GM12891 (cell line): ENCODE measurements at regions not wholly inside any gene's neighbourhood (a gene's known extent, or its start where the extent isn't known, plus 50 kb on each side); places are given as distances from the start of the nearest gene placed in this dataset.

Experiments
- DNase-seq: peaks from one replicate; pipeline ENCODE4 v3.0.0; 2011; ENCODE audit warnings: low spot score; ENCODE audit not compliant: insufficient read length
- FAIRE-seq: peaks from 2 replicates; lab custom pipeline; 2011; peaks lifted over from hg19 to GRCh38; lab: Jason Lieb, UNC
- PAX5 ChIP-seq: IDR thresholded peaks from 2 replicates; pipeline ENCODE4 v1.6.1; 2011; ENCODE audit warnings: low read length, moderate library complexity, mild to moderate bottlenecking; ENCODE audit not compliant: insufficient read depth, severe bottlenecking
- POLR2A ChIP-seq: IDR thresholded peaks from 2 replicates; pipeline ENCODE4 v1.6.1; 2011; ENCODE audit warnings: low read depth, low read length, control low read depth
- POLR2AphosphoS5 ChIP-seq: IDR thresholded peaks from 2 replicates; pipeline ENCODE4 v1.6.1; 2011; ENCODE audit warnings: low read depth, low read length, control low read depth
- POU2F2 ChIP-seq: IDR thresholded peaks from 2 replicates; pipeline ENCODE4 v1.6.1; 2011; ENCODE audit warnings: low read depth, mild to moderate bottlenecking, control low read depth, low read length, moderate library complexity
- SPI1 ChIP-seq: IDR thresholded peaks from 2 replicates; pipeline ENCODE4 v1.6.1; 2011; ENCODE audit warnings: low read depth, low read length, control low read depth
- TAF1 ChIP-seq: IDR thresholded peaks from 2 replicates; pipeline ENCODE4 v1.6.1; 2011; ENCODE audit warnings: low read depth, low read length, control low read depth

- TF ChIP-seq POLR2A (no peak), TAF1 (no peak), POU2F2 (no peak)
- no peak for DNase-seq
- no peak for FAIRE-seq
Measured at GRCh38 chr15:96412906-96413231, 82.4 kb downstream of the NR2F2 start.

DNA sequence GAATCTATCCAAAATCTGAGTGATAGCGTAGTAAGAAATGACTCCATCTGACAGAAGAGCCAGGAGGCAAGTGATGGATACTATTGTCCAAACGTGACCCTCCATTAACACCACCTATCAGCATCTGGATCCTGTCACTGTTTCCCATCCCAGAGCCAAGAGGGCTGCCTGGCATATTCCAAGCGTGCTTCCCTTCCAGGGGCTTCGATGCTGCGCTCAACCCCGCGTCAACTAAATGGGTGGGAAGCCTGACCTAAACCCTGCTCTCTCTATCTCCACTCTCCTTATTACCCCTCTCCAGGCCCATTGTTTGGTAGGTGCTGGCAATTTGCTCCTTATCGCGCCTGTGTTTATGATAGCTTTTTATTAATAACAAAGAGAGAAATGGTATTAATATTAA lies 83.2 kb downstream of the NR2F2 start:
- DNase-seq (no peak), FAIRE-seq (no peak)
- TF ChIP-seq TAF1 (no peak), POLR2AphosphoS5 (no peak), POU2F2 (no peak), POLR2A (no peak), SPI1 (no peak), PAX5 (no peak)

DNA sequence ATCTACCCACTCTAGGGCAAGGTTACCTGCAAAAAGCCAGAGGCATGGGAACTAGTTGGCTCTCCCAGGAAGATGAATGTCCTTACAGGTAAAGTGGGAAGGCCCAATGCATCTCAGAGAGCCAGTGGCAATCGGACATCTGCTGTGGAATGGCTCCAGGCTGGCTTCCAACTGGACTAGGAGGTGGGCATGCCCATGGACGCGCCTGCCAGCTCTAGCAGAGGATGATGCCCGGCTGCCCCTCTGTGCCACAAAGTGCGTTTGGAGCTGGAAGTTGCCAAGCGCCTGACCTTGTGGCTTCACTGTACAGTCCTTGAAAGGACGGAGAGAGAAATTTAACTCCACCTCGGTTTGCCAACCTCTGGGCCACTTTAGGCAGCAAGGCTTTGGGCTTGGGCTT lies 84.4 kb downstream of the NR2F2 start:
- FAIRE-seq = no peak
- no peak for DNase-seq

GRCh38 chr15:96415513-96416217 lies 85.2 kb downstream of the NR2F2 start:
- DNase-seq (no peak), FAIRE-seq (no peak)
- TF ChIP-seq POLR2A = no peak
- TF ChIP-seq PAX5 = no peak
- TF ChIP-seq POU2F2 = no peak
- no peak for TF ChIP-seq TAF1
- no peak for TF ChIP-seq POLR2AphosphoS5
- no peak for TF ChIP-seq SPI1

More for the DNA sequence above, 84.4 kb downstream of the NR2F2 start:
- no peak for TF ChIP-seq POLR2AphosphoS5
- no peak for TF ChIP-seq SPI1
- TF ChIP-seq POU2F2 = no peak
- TF ChIP-seq TAF1 = no peak
- no peak for TF ChIP-seq POLR2A
- no peak for TF ChIP-seq PAX5

DNA sequence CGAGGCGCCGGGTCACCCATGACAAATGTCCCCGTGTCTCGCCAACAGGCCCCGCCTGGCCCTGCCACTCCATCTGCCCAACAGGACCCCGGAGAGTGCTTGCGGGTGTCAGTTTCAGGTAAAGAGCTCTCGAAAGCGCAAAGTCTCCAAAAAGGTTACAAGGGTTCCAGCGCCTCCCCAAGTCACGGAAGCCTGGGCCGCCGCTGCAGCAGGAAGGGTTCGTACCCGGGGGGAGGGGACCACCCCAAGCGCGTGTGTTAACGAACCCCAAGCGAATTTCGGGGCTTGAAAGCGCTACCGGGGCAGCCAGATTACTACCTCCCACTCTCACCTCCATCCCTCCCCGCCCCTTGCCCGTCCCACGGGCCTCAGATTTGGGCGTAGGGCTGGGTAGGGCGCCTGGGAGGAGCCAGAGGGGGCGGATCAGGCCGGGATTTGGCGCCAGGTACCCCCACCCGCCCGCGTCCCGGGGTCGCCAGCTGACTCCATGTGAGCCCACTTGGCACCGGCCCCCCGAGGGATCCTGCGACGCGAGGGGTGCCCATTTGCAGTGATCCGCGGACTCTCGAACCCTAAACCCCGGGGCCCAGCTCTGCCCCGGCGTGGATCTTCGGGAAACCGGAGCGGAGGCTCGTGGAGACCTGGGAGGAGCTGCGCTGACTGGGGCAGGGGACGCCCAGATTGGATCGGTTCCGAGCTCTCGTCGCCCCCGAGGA lies 85.9 kb downstream of the NR2F2 start:
- FAIRE-seq (no peak), DNase-seq (no peak)
- TF ChIP-seq TAF1 = no peak
- TF ChIP-seq POU2F2 = no peak
- TF ChIP-seq POLR2AphosphoS5 = no peak
- no peak for TF ChIP-seq SPI1
- no peak for TF ChIP-seq POLR2A

GRCh38 chr15:96416934-96417759 lies 86.6 kb downstream of the NR2F2 start:
- DNase-seq = no peak
- FAIRE-seq = no peak
- TF ChIP-seq TAF1 = no peak
- no peak for TF ChIP-seq POU2F2
- TF ChIP-seq SPI1 = no peak
- TF ChIP-seq POLR2AphosphoS5 = no peak
- TF ChIP-seq POLR2A = no peak
- TF ChIP-seq PAX5 = no peak

GRCh38 chr15:96417760-96418130 lies 87.2 kb downstream of the NR2F2 start:
- DNase-seq = no peak
- no peak for FAIRE-seq
- TF ChIP-seq SPI1 = no peak
- TF ChIP-seq POLR2A = no peak
- no peak for TF ChIP-seq POLR2AphosphoS5
- no peak for TF ChIP-seq PAX5
- no peak for TF ChIP-seq TAF1
- no peak for TF ChIP-seq POU2F2

- DNase-seq = no peak
- TF ChIP-seq POLR2A = no peak
- FAIRE-seq = no peak
Measured at GRCh38 chr15:96418146-96418545, 87.6 kb downstream of the NR2F2 start.

GRCh38 chr15:96421178-96421601 lies 90.7 kb downstream of the NR2F2 start:
- TF ChIP-seq POU2F2 (no peak), POLR2AphosphoS5 (no peak), POLR2A (no peak), PAX5 (no peak), SPI1 (no peak), TAF1 (no peak)
- no peak for FAIRE-seq
- no peak for DNase-seq

DNA sequence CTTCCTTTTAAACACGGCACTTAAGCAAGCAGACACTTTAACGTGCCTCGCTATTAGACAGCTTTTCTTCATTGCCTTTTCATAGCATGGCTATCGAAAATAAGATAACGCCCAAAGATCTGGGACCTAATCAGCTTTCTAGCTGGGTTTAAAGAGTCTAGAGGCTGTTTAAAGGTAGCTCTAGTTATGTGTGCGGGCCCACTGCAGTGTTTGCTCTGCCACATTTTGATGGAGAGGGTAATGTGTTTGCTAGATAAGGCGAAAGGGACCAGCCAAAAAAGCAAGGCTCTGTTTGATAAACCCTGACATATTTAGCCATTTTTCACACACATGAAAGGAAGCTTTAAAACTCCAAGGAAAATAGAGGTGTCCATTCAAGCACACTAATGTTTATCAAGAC lies 91.6 kb downstream of the NR2F2 start:
- DNase-seq (no peak), FAIRE-seq (no peak)
- no peak for TF ChIP-seq POLR2AphosphoS5
- no peak for TF ChIP-seq POLR2A
- TF ChIP-seq TAF1 = no peak
- TF ChIP-seq SPI1 = no peak
- no peak for TF ChIP-seq PAX5
- TF ChIP-seq POU2F2 = no peak
